Kidney (tissue), 13 donors: ENCODE measurements at regions not wholly inside any gene's neighbourhood (a gene's known extent, or its start where the extent isn't known, plus 50 kb on each side); places are given as distances from the start of the nearest gene placed in this dataset.

Source experiments
- DNase-seq, 5 donors: peaks; one replicate each; pipeline ENCODE4 v3.0.0-alpha.2; 2013 to 2020
- FAIRE-seq: peaks from 2 replicates; lab custom pipeline; 2012; peaks lifted over from hg19 to GRCh38; lab: Jason Lieb, UNC
- H3K27ac ChIP-seq, 2 donors: one replicate each; pipeline ENCODE4 v1.7.0; 2013; ENCODE audit warnings: low read depth in 2 of 2, low read length in 2 of 2, inconsistent platforms in 1 of 2
- H3K27me3 ChIP-seq: one replicate; pipeline ENCODE4 v1.7.1; 2013; ENCODE audit warnings: low read length, inconsistent platforms; ENCODE audit not compliant: control insufficient read depth, insufficient read depth
- H3K36me3 ChIP-seq, 3 donors: one replicate each; pipeline versions ENCODE4 v1.7.0 to v1.7.1; 2013; ENCODE audit warnings: low read length in 3 of 3, control low read depth in 1 of 3, inconsistent platforms in 1 of 3; ENCODE audit not compliant: insufficient read depth in 3 of 3, control insufficient read depth in 2 of 3
- H3K4me1 ChIP-seq, 3 donors: one replicate each; pipeline versions ENCODE4 v1.7.0 to v1.7.1; 2013; ENCODE audit warnings: low read length in 3 of 3, inconsistent platforms in 1 of 3, low read depth in 1 of 3; ENCODE audit not compliant: control insufficient read depth in 2 of 3, insufficient read depth in 2 of 3
- H3K4me3 ChIP-seq, 3 donors: one replicate each; pipeline versions ENCODE4 v1.7.0 to v1.8.1; 2013; ENCODE audit warnings: low read length in 3 of 3, control low read depth in 1 of 3, inconsistent platforms in 1 of 3
- H3K9ac ChIP-seq, 3 donors: one replicate each; pipeline versions ENCODE4 v1.7.0 to v1.7.1; 2013; ENCODE audit warnings: low read length in 3 of 3, control low read depth in 1 of 3, inconsistent platforms in 1 of 3
- H3K9me3 ChIP-seq, 3 donors: one replicate each; pipeline versions ENCODE4 v1.7.0 to v1.7.1; 2013; ENCODE audit warnings: low read length in 3 of 3, control low read depth in 1 of 3, inconsistent platforms in 1 of 3; ENCODE audit not compliant: control insufficient read depth in 2 of 3, insufficient read depth in 1 of 3
- intact Hi-C: fragments of 100-400 bp; cut with DNase I; formaldehyde crosslinking; loops from one replicate; pipeline ENCODE4 v1.11.1; 2022
- TF ChIP-seq, protein P1 (sequence below): IDR thresholded peaks from 3 replicates; pipeline ENCODE4 v1.5.1; 2012; ENCODE audit warnings: mild to moderate bottlenecking, moderate library complexity, borderline replicate concordance; ENCODE audit not compliant: insufficient read depth; ENCODE audit errors: extremely low read depth
- donor health status: control.
- donor health status: control.
- donor health status: control.
- donor health status: control.
- donor health status: control.
- donor health status: DM: yes; HTN: yes; CAD: no.
- donor health status: Normal renal cell carcinoma (clear cell type).

DNA sequence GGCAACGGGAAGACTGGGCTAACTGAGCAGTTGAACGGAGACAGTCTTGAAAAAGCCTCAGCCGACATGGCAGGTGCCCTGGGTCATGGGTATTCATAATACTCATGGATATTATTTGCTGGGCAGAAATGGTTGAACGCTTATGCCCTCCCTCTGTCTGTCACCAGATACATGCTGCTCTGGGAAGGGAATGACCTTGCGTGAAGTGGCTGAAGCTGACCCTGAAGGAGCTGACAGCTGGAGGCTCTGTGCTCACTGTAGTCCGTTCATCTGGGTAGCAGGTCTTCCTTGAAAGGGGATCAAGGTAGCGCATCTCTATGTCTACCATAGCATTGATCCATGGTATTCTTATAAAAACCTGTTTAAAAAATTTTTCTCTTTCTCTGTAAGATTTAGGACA is 390.7 kb downstream of the PDCD6IP start:
- Histone ChIP-seq H3K27ac (no peak overlapping the region), H3K9me3 (no peaks in the 10 kb centered on the region), H3K9ac (no peak overlapping the region), H3K4me3 (no peak overlapping the region), H3K27me3 (no peaks in the 10 kb centered on the region), H3K4me1 (no peaks in the 10 kb centered on the region), H3K36me3 (no peaks in the 10 kb centered on the region)
- FAIRE-seq: no peak
- TF ChIP-seq, protein P1, sequence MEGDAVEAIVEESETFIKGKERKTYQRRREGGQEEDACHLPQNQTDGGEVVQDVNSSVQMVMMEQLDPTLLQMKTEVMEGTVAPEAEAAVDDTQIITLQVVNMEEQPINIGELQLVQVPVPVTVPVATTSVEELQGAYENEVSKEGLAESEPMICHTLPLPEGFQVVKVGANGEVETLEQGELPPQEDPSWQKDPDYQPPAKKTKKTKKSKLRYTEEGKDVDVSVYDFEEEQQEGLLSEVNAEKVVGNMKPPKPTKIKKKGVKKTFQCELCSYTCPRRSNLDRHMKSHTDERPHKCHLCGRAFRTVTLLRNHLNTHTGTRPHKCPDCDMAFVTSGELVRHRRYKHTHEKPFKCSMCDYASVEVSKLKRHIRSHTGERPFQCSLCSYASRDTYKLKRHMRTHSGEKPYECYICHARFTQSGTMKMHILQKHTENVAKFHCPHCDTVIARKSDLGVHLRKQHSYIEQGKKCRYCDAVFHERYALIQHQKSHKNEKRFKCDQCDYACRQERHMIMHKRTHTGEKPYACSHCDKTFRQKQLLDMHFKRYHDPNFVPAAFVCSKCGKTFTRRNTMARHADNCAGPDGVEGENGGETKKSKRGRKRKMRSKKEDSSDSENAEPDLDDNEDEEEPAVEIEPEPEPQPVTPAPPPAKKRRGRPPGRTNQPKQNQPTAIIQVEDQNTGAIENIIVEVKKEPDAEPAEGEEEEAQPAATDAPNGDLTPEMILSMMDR: no peak
- DNase-seq: no peak
- intact Hi-C loops: no loop called here

DNA sequence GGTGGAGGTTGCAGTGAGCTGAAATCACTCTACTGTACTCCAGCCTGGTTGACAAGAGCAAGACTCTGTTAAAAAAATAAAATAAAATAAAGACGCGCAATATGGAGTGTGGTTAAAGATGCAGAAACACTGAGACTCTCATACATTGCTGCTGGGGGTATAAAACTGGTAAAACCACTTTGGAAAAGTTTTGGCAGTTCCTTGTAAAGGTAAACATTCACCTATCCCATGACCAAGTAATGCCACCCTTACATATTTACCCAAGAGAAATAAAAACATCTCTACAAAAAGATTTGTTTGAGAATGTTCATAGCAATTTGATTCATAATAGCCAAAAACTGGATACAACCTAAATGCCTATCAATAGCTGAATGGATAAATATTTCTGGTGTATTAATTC is 398.5 kb downstream of the PDCD6IP start:
- no peaks in the 10 kb centered on the region for H3K9me3 ChIP-seq
- no peaks in the 10 kb centered on the region for H3K4me1 ChIP-seq
- intact Hi-C loops: no loop called here
- FAIRE-seq (no peak), DNase-seq (no peak)
- no peak overlapping the region for H3K4me3 ChIP-seq
- TF ChIP-seq, protein P1: no peak
- H3K9ac ChIP-seq: no peak overlapping the region
- H3K27me3 ChIP-seq: no peaks in the 10 kb centered on the region
- H3K36me3 ChIP-seq: no peaks in the 10 kb centered on the region
- H3K27ac ChIP-seq: no peak overlapping the region

DNA sequence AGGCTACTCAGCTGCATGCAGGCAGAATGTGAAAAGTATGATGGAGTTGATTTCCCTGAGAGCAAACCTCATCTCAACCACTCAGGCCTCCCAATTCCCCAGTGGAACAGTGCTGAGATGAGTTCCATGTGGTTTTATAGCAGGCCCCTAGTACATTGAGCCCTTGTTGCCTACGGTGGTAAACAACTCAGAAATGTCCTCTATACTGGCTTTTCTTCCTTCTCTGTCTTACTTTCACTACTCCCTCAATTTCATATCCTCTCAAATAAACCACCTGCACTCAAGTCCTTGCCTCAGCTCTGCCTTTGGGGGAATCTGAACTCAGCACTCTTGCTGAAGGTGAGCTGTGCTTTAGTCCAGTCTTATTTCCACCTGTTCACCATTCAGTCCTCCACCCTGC is 399.9 kb downstream of the PDCD6IP start:
- DNase-seq (no peak), FAIRE-seq (no peak)
- no peaks in the 10 kb centered on the region for H3K9me3 ChIP-seq
- H3K4me3 ChIP-seq: no peak overlapping the region
- H3K4me1 ChIP-seq: no peaks in the 10 kb centered on the region
- TF ChIP-seq, protein P1: no peak
- no peak overlapping the region for H3K9ac ChIP-seq
- no peaks in the 10 kb centered on the region for H3K36me3 ChIP-seq
- H3K27ac ChIP-seq: no peak overlapping the region
- intact Hi-C loops: no loop called here
- H3K27me3 ChIP-seq: no peaks in the 10 kb centered on the region

DNA sequence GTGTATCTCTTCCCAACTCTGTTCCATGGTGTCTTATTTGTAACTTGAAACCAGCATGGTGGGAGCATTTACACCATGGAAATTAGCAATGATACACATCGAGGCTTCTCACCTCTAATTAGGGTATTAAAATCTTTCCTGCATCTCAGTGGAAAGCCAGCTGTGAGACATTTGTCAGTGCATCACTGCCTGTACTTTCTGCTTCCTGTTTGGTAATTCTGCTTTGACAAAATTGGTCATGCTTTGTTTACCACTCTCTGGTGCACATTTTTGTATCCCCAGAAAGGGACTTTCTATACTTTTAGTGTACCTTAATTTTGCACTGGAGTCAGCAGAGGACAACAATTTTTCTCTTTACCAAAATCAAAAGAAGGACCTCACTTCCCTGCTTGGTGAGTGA is 402.1 kb downstream of the PDCD6IP start:
- no peak overlapping the region for H3K4me3 ChIP-seq
- TF ChIP-seq, protein P1: no peak
- DNase-seq (no peak), FAIRE-seq (no peak)
- H3K27me3 ChIP-seq: no peaks in the 10 kb centered on the region
- no peaks in the 10 kb centered on the region for H3K9me3 ChIP-seq
- H3K4me1 ChIP-seq: no peaks in the 10 kb centered on the region
- intact Hi-C loops: no loop called here
- no peak overlapping the region for H3K9ac ChIP-seq
- H3K27ac ChIP-seq: no peak overlapping the region
- H3K36me3 ChIP-seq: no peaks in the 10 kb centered on the region
